ENCODE measurements at regions not wholly inside any gene's neighbourhood (a gene's known extent, or its start where the extent isn't known, plus 50 kb on each side); places are given as distances from the start of the nearest gene placed in this dataset.

- Histone ChIP-seq H3K27me3 (no peaks in the 10 kb centered on the region), H3K36me3 (replicated peaks; ENCODE audit: insufficient read depth, low read depth) (no peaks in the 10 kb centered on the region), H3K79me2 (peaks cover 40% of the 10 kb centered on the region), H3K4me2 (no peak overlapping the region), H3K4me3 (no peak overlapping the region), H3K9me3 (ENCODE audit: low read depth) (no peaks in the 10 kb centered on the region), H3K9me2 (replicated peaks; ENCODE audit: insufficient read depth) (no peaks in the 10 kb centered on the region), H3K27ac (no peak overlapping the region), H4K20me1 (ENCODE audit: insufficient read depth, poor library complexity, severe bottlenecking) (no peaks in the 10 kb centered on the region), H2AFZ (no peak overlapping the region), H3K4me1 (ENCODE audit: insufficient read depth) (peaks cover 48% of the 10 kb centered on the region)
- TF ChIP-seq CTCF (IDR thresholded peaks at IDR 0.05; ENCODE audit: poor library complexity) (no peak), EZH2 (IDR thresholded peaks at IDR 0.05; ENCODE audit: borderline replicate concordance) (no peak), EZH2phosphoT487 (IDR thresholded peaks at IDR 0.05; ENCODE audit: low read depth, severe bottlenecking, unreplicated experiment) (no peak)
- no peak for DNase-seq (ENCODE audit: low spot score)
- 90% methylated on average over 18 of the region's 19 CpGs for WGBS (ENCODE audit: low lambda C conversion rate, missing lambda C conversion rate)
Measured at GRCh38 chr16:85216522-85217375, 104.5 kb upstream of the CIBAR2 start.

GRCh38 chr16:85220125-85220839 lies 108.0 kb upstream of the CIBAR2 start:
- H3K4me3 ChIP-seq = no peak overlapping the region
- WGBS (ENCODE audit: low lambda C conversion rate, missing lambda C conversion rate) = 44% methylated on average over 30 of the region's 31 CpGs
- H3K27ac ChIP-seq = peak overlapping the region; percentile 87

GRCh38 chr16:85220964-85221731 lies 108.9 kb upstream of the CIBAR2 start:
- 41% methylated on average over 21 of the region's 27 CpGs for WGBS (ENCODE audit: low lambda C conversion rate, missing lambda C conversion rate)
- Histone ChIP-seq H3K9me3 (ENCODE audit: low read depth) (no peaks in the 10 kb centered on the region), H3K79me2 (peaks cover 29% of the 10 kb centered on the region), H3K4me1 (ENCODE audit: insufficient read depth) (peaks cover 42% of the 10 kb centered on the region), H2AFZ (no peak overlapping the region), H3K27ac (peak overlapping the region; percentile 87), H4K20me1 (ENCODE audit: insufficient read depth, poor library complexity, severe bottlenecking) (peaks cover 3% of the 10 kb centered on the region), H3K4me3 (no peak overlapping the region), H3K36me3 (replicated peaks; ENCODE audit: insufficient read depth, low read depth) (no peaks in the 10 kb centered on the region), H3K27me3 (no peaks in the 10 kb centered on the region), H3K9me2 (replicated peaks; ENCODE audit: insufficient read depth) (no peaks in the 10 kb centered on the region), H3K4me2 (peak overlapping the region; percentile 72)
- TF ChIP-seq EZH2phosphoT487 (IDR thresholded peaks at IDR 0.05; ENCODE audit: low read depth, severe bottlenecking, unreplicated experiment) (no peak), EZH2 (IDR thresholded peaks at IDR 0.05; ENCODE audit: borderline replicate concordance) (no peak), CTCF (IDR thresholded peaks at IDR 0.05; ENCODE audit: poor library complexity) (no peak)
- DNase-seq (ENCODE audit: low spot score) = no peak

More at GRCh38 chr16:85220125-85220839, 108.0 kb upstream of the CIBAR2 start:
- no peaks in the 10 kb centered on the region for H4K20me1 ChIP-seq (ENCODE audit: insufficient read depth, poor library complexity, severe bottlenecking)
- peak overlapping the region; percentile 72 for H3K4me2 ChIP-seq
- peaks cover 39% of the 10 kb centered on the region for H3K4me1 ChIP-seq (ENCODE audit: insufficient read depth)
- no peaks in the 10 kb centered on the region for H3K9me2 ChIP-seq (replicated peaks; ENCODE audit: insufficient read depth)
- H2AFZ ChIP-seq = no peak overlapping the region
- H3K36me3 ChIP-seq (replicated peaks; ENCODE audit: insufficient read depth, low read depth) = no peaks in the 10 kb centered on the region
- no peaks in the 10 kb centered on the region for H3K9me3 ChIP-seq (ENCODE audit: low read depth)
- no peaks in the 10 kb centered on the region for H3K27me3 ChIP-seq
- peaks cover 28% of the 10 kb centered on the region for H3K79me2 ChIP-seq
- peak; percentile 73 for DNase-seq (ENCODE audit: low spot score)
- no peak for TF ChIP-seq CTCF (IDR thresholded peaks at IDR 0.05; ENCODE audit: poor library complexity)
- TF ChIP-seq EZH2 (IDR thresholded peaks at IDR 0.05; ENCODE audit: borderline replicate concordance) = no peak
- TF ChIP-seq EZH2phosphoT487 (IDR thresholded peaks at IDR 0.05; ENCODE audit: low read depth, severe bottlenecking, unreplicated experiment) = no peak

All from hepatocyte (in vitro differentiated cells).